ENCODE measurements at regions not wholly inside any gene's neighbourhood (a gene's known extent, or its start where the extent isn't known, plus 50 kb on each side); places are given as distances from the start of the nearest gene placed in this dataset.

DNA sequence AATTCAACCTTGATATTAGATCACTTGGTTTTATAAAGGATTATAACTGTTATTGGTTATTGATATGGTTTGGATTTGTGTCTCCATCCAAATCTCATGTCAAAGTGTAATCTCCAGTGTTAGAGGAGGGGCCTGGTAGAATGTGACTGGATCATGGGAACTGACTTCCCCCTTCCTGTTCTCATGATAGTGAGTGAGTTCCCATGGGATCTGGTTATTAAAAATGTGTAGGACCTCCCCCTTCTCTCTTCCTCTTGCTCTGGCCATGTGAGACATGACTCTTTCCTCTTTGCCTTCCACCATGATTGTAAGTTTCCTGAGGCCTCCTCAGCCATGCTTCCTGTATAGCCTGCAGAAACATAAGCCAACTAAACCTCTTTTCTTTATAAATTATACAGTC lies 136.0 kb upstream of the UBE2E2 start:
- H3K9ac ChIP-seq (ENCODE audit: low read length): no peak overlapping the region
- no peaks in the 10 kb centered on the region for H3K36me3 ChIP-seq (ENCODE audit: low read length)
- no peaks in the 10 kb centered on the region for H3F3A ChIP-seq (ENCODE audit: insufficient read depth)
- H3K4me3 ChIP-seq (ENCODE audit: insufficient read depth, low read length, poor library complexity, severe bottlenecking): no peak overlapping the region
- H3K79me2 ChIP-seq (ENCODE audit: insufficient read depth, low read length): no peaks in the 10 kb centered on the region
- TF ChIP-seq, protein P1, sequence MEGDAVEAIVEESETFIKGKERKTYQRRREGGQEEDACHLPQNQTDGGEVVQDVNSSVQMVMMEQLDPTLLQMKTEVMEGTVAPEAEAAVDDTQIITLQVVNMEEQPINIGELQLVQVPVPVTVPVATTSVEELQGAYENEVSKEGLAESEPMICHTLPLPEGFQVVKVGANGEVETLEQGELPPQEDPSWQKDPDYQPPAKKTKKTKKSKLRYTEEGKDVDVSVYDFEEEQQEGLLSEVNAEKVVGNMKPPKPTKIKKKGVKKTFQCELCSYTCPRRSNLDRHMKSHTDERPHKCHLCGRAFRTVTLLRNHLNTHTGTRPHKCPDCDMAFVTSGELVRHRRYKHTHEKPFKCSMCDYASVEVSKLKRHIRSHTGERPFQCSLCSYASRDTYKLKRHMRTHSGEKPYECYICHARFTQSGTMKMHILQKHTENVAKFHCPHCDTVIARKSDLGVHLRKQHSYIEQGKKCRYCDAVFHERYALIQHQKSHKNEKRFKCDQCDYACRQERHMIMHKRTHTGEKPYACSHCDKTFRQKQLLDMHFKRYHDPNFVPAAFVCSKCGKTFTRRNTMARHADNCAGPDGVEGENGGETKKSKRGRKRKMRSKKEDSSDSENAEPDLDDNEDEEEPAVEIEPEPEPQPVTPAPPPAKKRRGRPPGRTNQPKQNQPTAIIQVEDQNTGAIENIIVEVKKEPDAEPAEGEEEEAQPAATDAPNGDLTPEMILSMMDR (IDR thresholded peaks at IDR 0.05; ENCODE audit: insufficient read depth, low read length, poor library complexity, severe bottlenecking): no peak
- TF ChIP-seq EZH2phosphoT487 (conservative IDR thresholded peaks at IDR 0.05; ENCODE audit: low read length): no peak
- no peak overlapping the region for H3K4me2 ChIP-seq (ENCODE audit: low read depth, low read length, poor library complexity, severe bottlenecking)
- H4K20me1 ChIP-seq (ENCODE audit: low read depth, low read length): no peaks in the 10 kb centered on the region
- no peak overlapping the region for H2AFZ ChIP-seq (ENCODE audit: low read depth, low read length, severe bottlenecking)
- H3K27ac ChIP-seq (ENCODE audit: low read depth, low read length): no peak overlapping the region
- no peaks in the 10 kb centered on the region for H3K9me2 ChIP-seq (replicated peaks; ENCODE audit: insufficient read depth, low read length)
- H3K9me3 ChIP-seq (ENCODE audit: insufficient read depth, low read length): no peaks in the 10 kb centered on the region
- H3K27me3 ChIP-seq (ENCODE audit: low read length): no peaks in the 10 kb centered on the region

DNA sequence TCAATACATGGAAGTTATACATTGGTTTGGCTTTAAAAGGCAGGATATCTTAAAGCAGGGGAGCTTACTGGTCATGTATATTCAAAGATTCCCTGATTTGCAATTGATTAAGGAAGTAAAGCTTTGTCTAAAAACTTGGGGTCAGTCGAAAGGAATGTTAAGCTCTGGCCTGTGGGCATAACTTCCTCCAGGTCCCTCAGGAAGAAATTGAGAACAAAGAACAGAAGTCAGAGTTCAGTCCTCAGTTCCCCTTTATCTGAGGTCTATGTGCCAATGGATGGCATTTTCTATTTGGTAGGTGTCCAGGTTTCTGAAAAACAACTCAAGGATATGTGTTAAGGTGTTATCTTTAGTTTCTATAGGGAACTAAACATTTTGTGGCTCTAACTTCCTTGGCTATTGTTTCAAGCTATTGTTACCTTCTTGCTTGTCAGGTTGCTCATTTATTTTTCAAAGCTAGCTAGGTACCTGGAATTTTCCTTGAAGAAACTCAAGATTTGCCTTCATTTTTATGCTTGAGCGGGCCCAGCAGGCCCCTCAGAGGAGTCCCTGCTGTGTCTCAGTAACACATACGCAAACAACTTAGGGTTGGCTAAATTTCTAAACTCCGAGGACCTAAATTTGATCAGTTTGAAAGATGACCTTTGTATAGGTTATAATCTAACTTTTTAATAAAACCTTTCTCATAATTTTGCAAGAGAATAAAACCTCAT lies 135.0 kb upstream of the UBE2E2 start:
- H2AFZ ChIP-seq (ENCODE audit: low read depth, low read length, severe bottlenecking): no peak overlapping the region
- H3F3A ChIP-seq (ENCODE audit: insufficient read depth): no peaks in the 10 kb centered on the region
- no peak overlapping the region for H3K4me3 ChIP-seq (ENCODE audit: insufficient read depth, low read length, poor library complexity, severe bottlenecking)
- H3K27me3 ChIP-seq (ENCODE audit: low read length): no peaks in the 10 kb centered on the region
- no peaks in the 10 kb centered on the region for H3K36me3 ChIP-seq (ENCODE audit: low read length)
- no peak overlapping the region for H3K27ac ChIP-seq (ENCODE audit: low read depth, low read length)
- H3K9me3 ChIP-seq (ENCODE audit: insufficient read depth, low read length): no peaks in the 10 kb centered on the region
- TF ChIP-seq, protein P1 (IDR thresholded peaks at IDR 0.05; ENCODE audit: insufficient read depth, low read length, poor library complexity, severe bottlenecking): no peak
- no peak for TF ChIP-seq EZH2phosphoT487 (conservative IDR thresholded peaks at IDR 0.05; ENCODE audit: low read length)
- H3K79me2 ChIP-seq (ENCODE audit: insufficient read depth, low read length): no peaks in the 10 kb centered on the region
- H3K9me2 ChIP-seq (replicated peaks; ENCODE audit: insufficient read depth, low read length): no peaks in the 10 kb centered on the region
- H3K9ac ChIP-seq (ENCODE audit: low read length): no peak overlapping the region
- no peaks in the 10 kb centered on the region for H4K20me1 ChIP-seq (ENCODE audit: low read depth, low read length)
- H3K4me2 ChIP-seq (ENCODE audit: low read depth, low read length, poor library complexity, severe bottlenecking): no peak overlapping the region

DNA sequence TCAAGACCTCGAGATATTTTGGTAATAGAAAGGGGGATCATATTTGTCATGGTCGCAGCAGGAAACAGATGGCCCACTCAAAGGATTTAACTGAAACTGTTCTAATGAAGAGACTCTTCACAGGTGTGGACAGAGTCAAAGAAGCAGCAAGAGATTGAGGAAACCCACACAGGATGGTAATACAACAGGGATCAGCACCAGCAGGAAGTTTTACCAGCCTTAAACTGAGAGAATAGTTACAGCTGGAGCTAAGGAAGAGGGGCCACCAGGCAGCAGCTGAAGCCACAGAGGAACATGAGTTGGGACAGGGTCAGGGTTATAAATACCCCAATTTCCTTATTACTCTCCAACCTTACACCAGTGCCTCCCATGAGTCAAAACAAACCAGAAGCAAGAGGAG lies 131.8 kb upstream of the UBE2E2 start:
- no peaks in the 10 kb centered on the region for H3K27me3 ChIP-seq (ENCODE audit: low read length)
- H3K9me3 ChIP-seq (ENCODE audit: insufficient read depth, low read length): no peaks in the 10 kb centered on the region
- H2AFZ ChIP-seq (ENCODE audit: low read depth, low read length, severe bottlenecking): no peak overlapping the region
- no peaks in the 10 kb centered on the region for H3K79me2 ChIP-seq (ENCODE audit: insufficient read depth, low read length)
- H3K4me2 ChIP-seq (ENCODE audit: low read depth, low read length, poor library complexity, severe bottlenecking): no peak overlapping the region
- no peaks in the 10 kb centered on the region for H3F3A ChIP-seq (ENCODE audit: insufficient read depth)
- no peaks in the 10 kb centered on the region for H3K36me3 ChIP-seq (ENCODE audit: low read length)
- H3K4me3 ChIP-seq (ENCODE audit: insufficient read depth, low read length, poor library complexity, severe bottlenecking): no peak overlapping the region
- H4K20me1 ChIP-seq (ENCODE audit: low read depth, low read length): no peaks in the 10 kb centered on the region
- H3K9me2 ChIP-seq (replicated peaks; ENCODE audit: insufficient read depth, low read length): no peaks in the 10 kb centered on the region
- H3K9ac ChIP-seq (ENCODE audit: low read length): no peak overlapping the region
- no peak overlapping the region for H3K27ac ChIP-seq (ENCODE audit: low read depth, low read length)
- no peak for TF ChIP-seq EZH2phosphoT487 (conservative IDR thresholded peaks at IDR 0.05; ENCODE audit: low read length)
- TF ChIP-seq, protein P1 (IDR thresholded peaks at IDR 0.05; ENCODE audit: insufficient read depth, low read length, poor library complexity, severe bottlenecking): no peak
